T-cell (primary cell): ENCODE measurements at regions not wholly inside any gene's neighbourhood (a gene's known extent, or its start where the extent isn't known, plus 50 kb on each side); places are given as distances from the start of the nearest gene placed in this dataset.
A peak's percentile ranks its signal among the peaks of the same experiment; 100 is the strongest.

Source experiments
- ATAC-seq, 4 experiments: fragments of 200-7000 bp in 3 of 4; fragments of 150-1000 bp in 1 of 4; cut with Tn5 transposase; replicated peaks in 1 of 4; 1 replicate in 3 of 4; 2 replicates in 1 of 4; pipeline ENCODE4 v1.10.0; 2021; ENCODE audit warnings: moderate library complexity in 3 of 4, mild to moderate bottlenecking in 2 of 4, moderate number of reproducible peaks in 1 of 4
- CTCF ChIA-PET, 2 donors: fragments of 300-600 bp; sonication (Branson Sonifier 250); formaldehyde crosslinking; loops; one replicate each; lab custom pipeline; 2022; ENCODE audit warnings: antibody characterized with exemption in 2 of 2; lab: Charles Lee
- POLR2A ChIA-PET, 2 donors: fragments of 300-600 bp; sonication (Branson Sonifier 250); formaldehyde crosslinking; loops; one replicate each; lab custom pipeline; 2022; ENCODE audit warnings: antibody characterized with exemption in 2 of 2; lab: Charles Lee
- DNase-seq, 35 experiments: peaks; one replicate each; pipeline versions ENCODE4 v3.0.0 to v3.0.0-alpha.2; 2013 to 2023
- H3K27ac ChIP-seq: one replicate; pipeline ENCODE4 v1.5.1; 2013; ENCODE audit warnings: low read length
- H3K27me3 ChIP-seq, 2 experiments: replicated peaks in 1 of 2; 1 replicate in 1 of 2; 2 replicates in 1 of 2; pipeline versions ENCODE4 v1.6.1 to v1.7.0; 2013; ENCODE audit warnings: low read length in 1 of 2, mixed read lengths in 1 of 2; ENCODE audit not compliant: control insufficient read depth in 2 of 2, insufficient read depth in 2 of 2; ENCODE audit errors: extremely low read depth in 1 of 2
- H3K36me3 ChIP-seq, 2 donors: 1 replicate in 1 of 2; 2 replicates in 1 of 2; pipeline versions ENCODE4 v1.6.1 to v1.7.0; 2013; ENCODE audit warnings: low read length in 1 of 2; ENCODE audit not compliant: control insufficient read depth in 2 of 2, insufficient read depth in 1 of 2; ENCODE audit errors: extremely low read depth in 1 of 2
- H3K4me1 ChIP-seq, 2 experiments: 1 replicate in 1 of 2; 2 replicates in 1 of 2; pipeline versions ENCODE4 v1.6.1 to v1.7.0; 2013; ENCODE audit warnings: low read length in 2 of 2, mixed read lengths in 1 of 2; ENCODE audit not compliant: insufficient read depth in 2 of 2, control insufficient read depth in 1 of 2; ENCODE audit errors: extremely low read depth in 1 of 2
- H3K4me3 ChIP-seq, 2 donors: 1 replicate in 1 of 2; 2 replicates in 1 of 2; pipeline versions ENCODE4 v1.5.1 to v1.7.0; 2013; ENCODE audit warnings: mild to moderate bottlenecking in 2 of 2, low read length in 1 of 2, moderate library complexity in 1 of 2; ENCODE audit not compliant: control insufficient read depth in 1 of 2; ENCODE audit errors: extremely low read depth in 1 of 2
- H3K9me3 ChIP-seq: 2 replicates; pipeline ENCODE4 v1.7.0; 2013
- H3K27ac Mint-ChIP-seq, 2 donors: one replicate each; pipeline ENCODE4 v1.8.0; 2020 to 2021; ENCODE audit warnings: mild to moderate bottlenecking in 2 of 2, mixed read lengths in 2 of 2
- H3K27me3 Mint-ChIP-seq, 2 donors: one replicate each; pipeline ENCODE4 v1.8.0; 2021 to 2022; ENCODE audit warnings: mixed read lengths in 2 of 2
- H3K36me3 Mint-ChIP-seq: one replicate; pipeline ENCODE4 v1.8.0; 2021; ENCODE audit warnings: mixed read lengths
- H3K4me1 Mint-ChIP-seq, 3 donors: one replicate each; pipeline ENCODE4 v1.8.0; 2020 to 2022; ENCODE audit warnings: mixed read lengths in 3 of 3, mild to moderate bottlenecking in 1 of 3
- H3K4me3 Mint-ChIP-seq, 3 donors: one replicate each; pipeline ENCODE4 v1.8.0; 2020 to 2022; ENCODE audit warnings: mild to moderate bottlenecking in 3 of 3, mixed read lengths in 3 of 3, moderate library complexity in 3 of 3
- H3K9me3 Mint-ChIP-seq, 3 donors: one replicate each; pipeline ENCODE4 v1.8.0; 2020 to 2022; ENCODE audit warnings: mixed read lengths in 3 of 3
- WGBS: methylation state at CpG from one replicate; pipeline ENCODE4 v1.1.5; 2013; ENCODE audit warnings: missing lambda C conversion rate; ENCODE audit not compliant: insufficient coverage; 5-methylcytosine and 5-hydroxymethylcytosine counted together

- H3K36me3 Mint-ChIP-seq, result no peaks in the 10 kb centered on the region
- WGBS, result 13% methylated on average over 11 of the region's 11 CpGs
- H3K4me3 Mint-ChIP-seq, result no peak overlapping the region
Observed at GRCh38 chr16:86212706-86213436, 297.5 kb upstream of the FOXF1 start.

GRCh38 chr16:86213437-86214205 lies 296.7 kb upstream of the FOXF1 start:
- Mint-ChIP-seq H3K36me3 (no peaks in the 10 kb centered on the region), H3K27ac (no peak overlapping the region), H3K9me3 (peaks cover 0 to 12% (median 9%) of the 10 kb centered on the region in 3 donors), H3K4me3 (no peak overlapping the region), H3K27me3 (peaks cover 4 to 13% of the 10 kb centered on the region in 2 donors), H3K4me1 (peaks cover 0 to 7% (median 0%) of the 10 kb centered on the region in 3 donors)
- no peaks in the 10 kb centered on the region for H3K36me3 ChIP-seq
- no peaks in the 10 kb centered on the region for H3K4me1 ChIP-seq
- H3K27me3 ChIP-seq, result peaks cover 0 to 25% of the 10 kb centered on the region in 2 experiments
- no peak overlapping the region for H3K27ac ChIP-seq
- POLR2A ChIA-PET, result no interaction called here
- DNase-seq (no peak), ATAC-seq (no peak)
- WGBS, result 68% methylated on average over 7 of the region's 12 CpGs
- H3K9me3 ChIP-seq, result no peaks in the 10 kb centered on the region
- H3K4me3 ChIP-seq, result no peak overlapping the region
- CTCF ChIA-PET, result no interaction called here

More at GRCh38 chr16:86212706-86213436, 297.5 kb upstream of the FOXF1 start:
- Histone ChIP-seq H3K27ac (no peak overlapping the region), H3K4me3 (no peak overlapping the region), H3K27me3 (peaks cover 0 to 19% of the 10 kb centered on the region in 2 experiments), H3K36me3 (no peaks in the 10 kb centered on the region), H3K9me3 (no peaks in the 10 kb centered on the region), H3K4me1 (no peaks in the 10 kb centered on the region)
- POLR2A ChIA-PET, result no interaction called here
- ATAC-seq (peak in 1 of 4 experiments; percentile 17), DNase-seq (no peak)
- no peak overlapping the region for H3K27ac Mint-ChIP-seq
- CTCF ChIA-PET, result no interaction called here
- H3K27me3 Mint-ChIP-seq, result peaks cover 0 to 12% of the 10 kb centered on the region in 2 donors
- H3K9me3 Mint-ChIP-seq, result peaks cover 0 to 12% (median 9%) of the 10 kb centered on the region in 3 donors
- peaks cover 0 to 7% (median 0%) of the 10 kb centered on the region in 3 donors for H3K4me1 Mint-ChIP-seq

GRCh38 chr16:86214326-86215232 lies 295.7 kb upstream of the FOXF1 start:
- POLR2A ChIA-PET, result no interaction called here
- Mint-ChIP-seq H3K4me1 (peaks cover 0 to 7% (median 0%) of the 10 kb centered on the region in 3 donors), H3K27me3 (peaks cover 4 to 13% of the 10 kb centered on the region in 2 donors), H3K27ac (no peak overlapping the region), H3K36me3 (no peaks in the 10 kb centered on the region), H3K4me3 (no peak overlapping the region), H3K9me3 (peaks cover 0 to 12% (median 9%) of the 10 kb centered on the region in 3 donors)
- CTCF ChIA-PET, result no interaction called here
- Histone ChIP-seq H3K27ac (no peak overlapping the region), H3K9me3 (no peaks in the 10 kb centered on the region), H3K4me3 (no peak overlapping the region), H3K4me1 (no peaks in the 10 kb centered on the region), H3K27me3 (peaks cover 0 to 29% of the 10 kb centered on the region in 2 experiments), H3K36me3 (no peaks in the 10 kb centered on the region)
- ATAC-seq (no peak), DNase-seq (no peak)
- WGBS, result 63% methylated on average over 11 of the region's 14 CpGs

- no peaks in the 10 kb centered on the region for H3K36me3 Mint-ChIP-seq
- CTCF ChIA-PET, result no interaction called here
- H3K9me3 Mint-ChIP-seq, result peaks cover 0 to 12% (median 9%) of the 10 kb centered on the region in 3 donors
- POLR2A ChIA-PET, result no interaction called here
- Histone ChIP-seq H3K4me1 (no peaks in the 10 kb centered on the region), H3K4me3 (no peak overlapping the region), H3K27me3 (peaks cover 0 to 34% of the 10 kb centered on the region in 2 experiments), H3K27ac (no peak overlapping the region), H3K9me3 (no peaks in the 10 kb centered on the region), H3K36me3 (no peaks in the 10 kb centered on the region)
- ATAC-seq (no peak), DNase-seq (no peak)
- no peak overlapping the region for H3K27ac Mint-ChIP-seq
- no peak overlapping the region for H3K4me3 Mint-ChIP-seq
- H3K4me1 Mint-ChIP-seq, result peaks cover 0 to 7% (median 0%) of the 10 kb centered on the region in 3 donors
- WGBS, result 64% methylated on average over 7 of the region's 13 CpGs
- H3K27me3 Mint-ChIP-seq, result peaks cover 4 to 20% of the 10 kb centered on the region in 2 donors
Observed at GRCh38 chr16:86215233-86215978, 294.9 kb upstream of the FOXF1 start.

- Histone ChIP-seq H3K4me1 (no peaks in the 10 kb centered on the region), H3K4me3 (no peak overlapping the region), H3K9me3 (no peaks in the 10 kb centered on the region), H3K27me3 (peaks cover 0 to 34% of the 10 kb centered on the region in 2 experiments), H3K27ac (no peak overlapping the region), H3K36me3 (no peaks in the 10 kb centered on the region)
- no peak overlapping the region for H3K4me3 Mint-ChIP-seq
- peaks cover 0 to 12% (median 9%) of the 10 kb centered on the region in 3 donors for H3K9me3 Mint-ChIP-seq
- DNase-seq, result no peak
- POLR2A ChIA-PET, result no interaction called here
- peaks cover 8 to 24% of the 10 kb centered on the region in 2 donors for H3K27me3 Mint-ChIP-seq
- H3K4me1 Mint-ChIP-seq, result peaks cover 0 to 7% (median 0%) of the 10 kb centered on the region in 3 donors
- H3K36me3 Mint-ChIP-seq, result no peaks in the 10 kb centered on the region
- H3K27ac Mint-ChIP-seq, result no peak overlapping the region
- CTCF ChIA-PET, result no interaction called here
- ATAC-seq, result no peak
- WGBS, result 86% methylated on average over 8 of the region's 9 CpGs
Observed at GRCh38 chr16:86215979-86216585, 294.2 kb upstream of the FOXF1 start.
